DND-41 (cell line): ENCODE measurements at regions not wholly inside any gene's neighbourhood (a gene's known extent, or its start where the extent isn't known, plus 50 kb on each side); places are given as distances from the start of the nearest gene placed in this dataset.

ENCODE experiments used
- ATAC-seq: fragments of 200-7000 bp; cut with Tn5 transposase; 3 replicates; pipeline ENCODE4 v1.9.1; 2021; ENCODE audit warnings: low read depth; ENCODE audit not compliant: insufficient read depth
- DNase-seq: peaks from one replicate; pipeline ENCODE4 v3.0.0-alpha.2; 2020
- H2AFZ ChIP-seq: 2 replicates; pipeline ENCODE4 v1.6.0; 2012; ENCODE audit warnings: low read depth, low read length
- H3K27ac ChIP-seq: 2 replicates; pipeline ENCODE4 v1.5.1; 2012; ENCODE audit warnings: low read length, inconsistent platforms
- H3K27me3 ChIP-seq: fragments of 200-600 bp; sonication (generic); 2 replicates; pipeline ENCODE4 v1.6.0; 2012; ENCODE audit warnings: low read length, mild to moderate bottlenecking, inconsistent platforms; ENCODE audit not compliant: insufficient read depth, poor library complexity
- H3K36me3 ChIP-seq: 2 replicates; pipeline ENCODE4 v1.5.1; 2012; ENCODE audit warnings: low read length, inconsistent platforms; ENCODE audit not compliant: insufficient read depth
- H3K4me1 ChIP-seq: 2 replicates; pipeline ENCODE4 v1.5.1; 2012; ENCODE audit warnings: mild to moderate bottlenecking, low read length; ENCODE audit not compliant: insufficient read depth
- H3K4me2 ChIP-seq: 2 replicates; pipeline ENCODE4 v1.6.0; 2012; ENCODE audit warnings: mild to moderate bottlenecking, moderate library complexity, low read length, inconsistent platforms; ENCODE audit not compliant: insufficient read depth
- H3K4me3 ChIP-seq, 2 experiments: fragments of 200-600 bp in 1 of 2; shearing (Covaris generic) in 1 of 2; 2 replicates each; pipeline ENCODE4 v1.5.1; 2012 to 2016; ENCODE audit warnings: inconsistent platforms in 2 of 2, low read length in 2 of 2, mild to moderate bottlenecking in 2 of 2, low read depth in 1 of 2, moderate library complexity in 1 of 2
- H3K79me2 ChIP-seq: 2 replicates; pipeline ENCODE4 v1.6.0; 2012; ENCODE audit warnings: low read length, inconsistent platforms; ENCODE audit not compliant: insufficient read depth
- H3K9ac ChIP-seq: 2 replicates; pipeline ENCODE4 v1.6.0; 2012; ENCODE audit warnings: low read depth, mild to moderate bottlenecking, inconsistent platforms, low read length, moderate library complexity
- H3K9me3 ChIP-seq: 2 replicates; pipeline ENCODE4 v1.5.1; 2012; ENCODE audit warnings: low read length, moderate library complexity, mild to moderate bottlenecking, inconsistent platforms; ENCODE audit not compliant: insufficient read depth, severe bottlenecking
- H4K20me1 ChIP-seq: 2 replicates; pipeline ENCODE4 v1.6.0; 2012; ENCODE audit warnings: low read length; ENCODE audit not compliant: insufficient read depth
- EZH2 ChIP-seq: IDR thresholded peaks from 3 replicates; pipeline ENCODE4 v1.6.1; 2012; ENCODE audit warnings: borderline replicate concordance, low read depth, mild to moderate bottlenecking, moderate library complexity, low read length, inconsistent platforms; ENCODE audit not compliant: severe bottlenecking
- TF ChIP-seq, protein P1 (sequence below): IDR thresholded peaks from 2 replicates; pipeline ENCODE4 v1.5.1; 2012; ENCODE audit warnings: borderline replicate concordance, low read length, moderate library complexity, mild to moderate bottlenecking; ENCODE audit not compliant: poor library complexity, severe bottlenecking; ENCODE audit errors: extremely low read depth

DNA sequence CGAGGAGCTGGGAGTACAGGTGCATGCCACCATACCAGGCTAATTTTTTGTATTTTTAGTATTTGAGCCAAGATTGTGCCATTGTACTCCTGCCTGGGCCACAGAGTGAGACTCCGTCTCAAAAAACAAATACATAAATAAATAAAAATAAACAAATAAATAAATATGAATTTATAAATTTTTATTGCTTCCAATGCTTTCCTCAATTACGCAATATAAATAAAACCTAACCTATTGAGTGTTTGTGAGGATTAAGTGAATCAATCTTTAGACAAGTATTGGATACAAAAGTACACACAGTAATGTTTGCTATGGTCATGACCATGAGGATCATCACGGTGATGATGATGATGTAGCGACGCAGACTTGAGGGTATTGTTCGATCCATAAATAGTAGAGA is 257.4 kb downstream of the ASXL3 start:
- ATAC-seq (no peak), DNase-seq (no peak)
- no peak overlapping the region for H3K9ac ChIP-seq
- no peaks in the 10 kb centered on the region for H3K9me3 ChIP-seq
- no peak overlapping the region for H3K4me3 ChIP-seq
- no peaks in the 10 kb centered on the region for H3K4me1 ChIP-seq
- TF ChIP-seq, protein P1, sequence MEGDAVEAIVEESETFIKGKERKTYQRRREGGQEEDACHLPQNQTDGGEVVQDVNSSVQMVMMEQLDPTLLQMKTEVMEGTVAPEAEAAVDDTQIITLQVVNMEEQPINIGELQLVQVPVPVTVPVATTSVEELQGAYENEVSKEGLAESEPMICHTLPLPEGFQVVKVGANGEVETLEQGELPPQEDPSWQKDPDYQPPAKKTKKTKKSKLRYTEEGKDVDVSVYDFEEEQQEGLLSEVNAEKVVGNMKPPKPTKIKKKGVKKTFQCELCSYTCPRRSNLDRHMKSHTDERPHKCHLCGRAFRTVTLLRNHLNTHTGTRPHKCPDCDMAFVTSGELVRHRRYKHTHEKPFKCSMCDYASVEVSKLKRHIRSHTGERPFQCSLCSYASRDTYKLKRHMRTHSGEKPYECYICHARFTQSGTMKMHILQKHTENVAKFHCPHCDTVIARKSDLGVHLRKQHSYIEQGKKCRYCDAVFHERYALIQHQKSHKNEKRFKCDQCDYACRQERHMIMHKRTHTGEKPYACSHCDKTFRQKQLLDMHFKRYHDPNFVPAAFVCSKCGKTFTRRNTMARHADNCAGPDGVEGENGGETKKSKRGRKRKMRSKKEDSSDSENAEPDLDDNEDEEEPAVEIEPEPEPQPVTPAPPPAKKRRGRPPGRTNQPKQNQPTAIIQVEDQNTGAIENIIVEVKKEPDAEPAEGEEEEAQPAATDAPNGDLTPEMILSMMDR, result no peak
- no peak for TF ChIP-seq EZH2
- no peaks in the 10 kb centered on the region for H3K79me2 ChIP-seq
- H3K4me2 ChIP-seq, result no peak overlapping the region
- H2AFZ ChIP-seq, result no peak overlapping the region
- H3K27ac ChIP-seq, result no peak overlapping the region
- no peaks in the 10 kb centered on the region for H4K20me1 ChIP-seq
- H3K36me3 ChIP-seq, result no peaks in the 10 kb centered on the region
- H3K27me3 ChIP-seq, result no peaks in the 10 kb centered on the region

DNA sequence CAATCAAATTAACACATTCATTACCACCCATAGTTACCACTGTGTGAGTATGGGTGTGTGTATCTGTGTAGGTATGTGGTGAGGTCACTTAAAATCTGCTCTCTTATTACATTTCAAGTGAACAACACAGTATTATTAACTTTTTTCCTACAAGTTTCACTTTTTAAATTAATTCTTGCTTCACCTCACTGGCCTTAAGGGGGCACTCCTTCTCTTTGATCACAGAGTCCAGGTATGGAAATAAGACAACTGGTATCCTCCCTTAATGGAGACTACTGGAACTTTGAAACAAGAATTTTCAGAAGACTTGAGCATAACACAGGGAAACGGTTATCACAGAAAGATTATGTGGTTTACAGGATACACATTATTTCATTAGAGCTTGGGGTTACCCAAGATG is 255.8 kb downstream of the ASXL3 start:
- TF ChIP-seq, protein P1, result no peak
- no peak for TF ChIP-seq EZH2
- Histone ChIP-seq H3K4me2 (no peak overlapping the region), H3K27ac (no peak overlapping the region), H3K36me3 (no peaks in the 10 kb centered on the region), H3K9ac (no peak overlapping the region), H2AFZ (no peak overlapping the region), H3K27me3 (no peaks in the 10 kb centered on the region), H3K79me2 (no peaks in the 10 kb centered on the region), H4K20me1 (no peaks in the 10 kb centered on the region), H3K4me1 (no peaks in the 10 kb centered on the region), H3K4me3 (no peak overlapping the region), H3K9me3 (no peaks in the 10 kb centered on the region)
- DNase-seq (no peak), ATAC-seq (no peak)

- no peak for ATAC-seq
These were observed 253.4 kb downstream of the ASXL3 start for GRCh38 chr18:33831424-33831823.

More at GRCh38 chr18:33831424-33831823, 253.4 kb downstream of the ASXL3 start:
- DNase-seq, result no peak
- no peaks in the 10 kb centered on the region for H3K4me1 ChIP-seq
- no peaks in the 10 kb centered on the region for H3K27me3 ChIP-seq
- no peak overlapping the region for H3K4me3 ChIP-seq
- no peak overlapping the region for H3K4me2 ChIP-seq
- H3K79me2 ChIP-seq, result no peaks in the 10 kb centered on the region
- TF ChIP-seq, protein P1, result no peak
- no peak for TF ChIP-seq EZH2
- H3K36me3 ChIP-seq, result no peaks in the 10 kb centered on the region
- no peak overlapping the region for H3K9ac ChIP-seq
- H4K20me1 ChIP-seq, result no peaks in the 10 kb centered on the region
- H3K9me3 ChIP-seq, result no peaks in the 10 kb centered on the region
- no peak overlapping the region for H3K27ac ChIP-seq
- H2AFZ ChIP-seq, result no peak overlapping the region
